ENCODE measurements at regions not wholly inside any gene's neighbourhood (a gene's known extent, or its start where the extent isn't known, plus 50 kb on each side); places are given as distances from the start of the nearest gene placed in this dataset.

GRCh38 chr9:757246-757881 lies 84.1 kb upstream of the DMRT1 start:
- DNase-seq (ENCODE audit: low spot score in 2 of 2) = peak in 1 of 2 donors; percentile 81
- intact Hi-C loops (cut with DNase I; ENCODE audit: low total_unique reads) = no loop called here
- H3K4me3 ChIP-seq (ENCODE audit: low read depth, poor library complexity, severe bottlenecking) = no peak overlapping the region
- no peak for TF ChIP-seq POLR2A (IDR thresholded peaks at IDR 0.05)
- peak in 1 of 3 donors; percentile 31 for TF ChIP-seq CTCF (IDR thresholded peaks at IDR 0.05)
- WGBS, 2 donors = 74 to 77% methylated on average over 13 of the region's 13 CpGs

- 83 to 84% methylated on average over 5 of the region's 5 CpGs for WGBS, 2 donors
- DNase-seq (ENCODE audit: low spot score in 2 of 2) = no peak
- no peak overlapping the region for H3K4me3 ChIP-seq (ENCODE audit: low read depth, poor library complexity, severe bottlenecking)
- intact Hi-C loops (cut with DNase I; ENCODE audit: low total_unique reads) = no loop called here
- no peak for TF ChIP-seq POLR2A (IDR thresholded peaks at IDR 0.05)
- TF ChIP-seq CTCF (IDR thresholded peaks at IDR 0.05) = no peak
These were observed 83.4 kb upstream of the DMRT1 start for GRCh38 chr9:758146-758545.

- DNase-seq (ENCODE audit: low spot score in 2 of 2) = no peak
- intact Hi-C loops (cut with DNase I; ENCODE audit: low total_unique reads) = no loop called here
- no peak for TF ChIP-seq CTCF (IDR thresholded peaks at IDR 0.05)
- TF ChIP-seq POLR2A (IDR thresholded peaks at IDR 0.05) = no peak
- WGBS, 2 donors = 87 to 92% methylated on average over 8 of the region's 8 CpGs
- no peak overlapping the region for H3K4me3 ChIP-seq (ENCODE audit: low read depth, poor library complexity, severe bottlenecking)
These were observed 82.0 kb upstream of the DMRT1 start for GRCh38 chr9:759541-759940.

- 93 to 94% methylated on average over 10 of the region's 10 CpGs for WGBS, 2 donors
- intact Hi-C loops (cut with DNase I; ENCODE audit: low total_unique reads) = loop anchor here (5.0 kb wide), 1 partner anchor 148 kb away; no protein-coding TSS in a partner anchor
- TF ChIP-seq POLR2A (IDR thresholded peaks at IDR 0.05) = no peak
- no peak for TF ChIP-seq CTCF (IDR thresholded peaks at IDR 0.05)
- DNase-seq (ENCODE audit: low spot score in 2 of 2) = no peak
- H3K4me3 ChIP-seq (ENCODE audit: low read depth, poor library complexity, severe bottlenecking) = no peak overlapping the region
These were observed 81.3 kb upstream of the DMRT1 start for GRCh38 chr9:759983-760736.

- H3K4me3 ChIP-seq (ENCODE audit: low read depth, poor library complexity, severe bottlenecking) = no peak overlapping the region
- intact Hi-C loops (cut with DNase I; ENCODE audit: low total_unique reads) = loop anchor here (5.0 kb wide), 1 partner anchor 149 kb away; no protein-coding TSS in a partner anchor
- TF ChIP-seq POLR2A (IDR thresholded peaks at IDR 0.05) (no peak), CTCF (IDR thresholded peaks at IDR 0.05) (no peak)
- DNase-seq (ENCODE audit: low spot score in 2 of 2) = no peak
- WGBS, 2 donors = 65% methylated on average over 7 of the region's 7 CpGs
These were observed 80.2 kb upstream of the DMRT1 start for GRCh38 chr9:761176-761792.

Measured in lower leg skin (tissue), 4 donors.